ENCODE measurements at regions not wholly inside any gene's neighbourhood (a gene's known extent, or its start where the extent isn't known, plus 50 kb on each side); places are given as distances from the start of the nearest gene placed in this dataset.

GRCh38 chr2:5798084-5798483, 105.9 kb downstream of the SOX11 start:
- TF ChIP-seq POLR2A (IDR thresholded peaks at IDR 0.05) (no peak), CTCF (IDR thresholded peaks at IDR 0.05 in 8 of 11, conservative IDR thresholded peaks at IDR 0.05 in 3 of 11) (no peak), POLR2AphosphoS5 (IDR thresholded peaks at IDR 0.05) (no peak)

Measured in spleen (tissue), 7 donors.